SK-N-SH (cell line): ENCODE measurements at regions not wholly inside any gene's neighbourhood (a gene's known extent, or its start where the extent isn't known, plus 50 kb on each side); places are given as distances from the start of the nearest gene placed in this dataset.

Experiments used
- CTCF ChIA-PET: fragments of 300-600, 350-600 bp; formaldehyde crosslinking; extraction: SDS; loops from one replicate; lab custom pipeline; 2021; lab: Yijun Ruan, JAX
- POLR2A ChIA-PET: fragments of 350-600 bp; sonication (Branson Sonifier 250); formaldehyde crosslinking; extraction: SDS; loops from one replicate; lab custom pipeline; 2020; ENCODE audit warnings: antibody characterized with exemption, inconsistent platforms; lab: Yijun Ruan, JAX
- DNase-seq: peaks from one replicate; pipeline ENCODE4 v3.0.0; 2012
- H2AFZ ChIP-seq: fragments of 200-600 bp; sonication (generic); 2 replicates; pipeline ENCODE4 v1.8.1; 2016; ENCODE audit warnings: antibody characterized with exemption, mild to moderate bottlenecking, low read depth
- H3F3A ChIP-seq: fragments of 200-600 bp; sonication (generic); replicated peaks from 2 replicates; pipeline ENCODE3; 2016; ENCODE audit warnings: antibody characterized with exemption, mild to moderate bottlenecking; ENCODE audit not compliant: insufficient read depth
- H3K27ac ChIP-seq, 2 experiments: fragments of 200-500 bp in 1 of 2; fragments of 200-600 bp in 1 of 2; sonication (Bioruptor generic) in 1 of 2; sonication (generic), shearing (Covaris generic) in 1 of 2; 2 replicates each; pipeline versions ENCODE4 v1.5.1 to v1.6.1; 2014 to 2016; ENCODE audit warnings: low read depth in 2 of 2, inconsistent platforms in 1 of 2, low read length in 1 of 2, mild to moderate bottlenecking in 1 of 2, mixed read lengths in 1 of 2
- H3K27me3 ChIP-seq: fragments of 200-600 bp; sonication (generic), shearing (Covaris generic); 2 replicates; pipeline ENCODE4 v1.6.1; 2016; ENCODE audit warnings: mixed run types; ENCODE audit not compliant: insufficient read depth
- H3K36me3 ChIP-seq, 2 experiments: fragments of 200-500 bp in 1 of 2; fragments of 200-600 bp in 1 of 2; sonication (Bioruptor generic) in 1 of 2; sonication (generic) in 1 of 2; replicated peaks in 1 of 2; 2 replicates each; pipeline versions ENCODE3 to v1.5.1; 2014 to 2016; ENCODE audit warnings: low read length in 1 of 2, mild to moderate bottlenecking in 1 of 2; ENCODE audit not compliant: insufficient read depth in 2 of 2, control insufficient read depth in 1 of 2
- H3K4me1 ChIP-seq, 2 experiments: fragments of 200-500 bp in 1 of 2; fragments of 200-600 bp in 1 of 2; sonication (Bioruptor generic) in 1 of 2; sonication (generic), shearing (Covaris generic) in 1 of 2; 2 replicates each; pipeline versions ENCODE4 v1.5.1 to v1.6.1; 2014 to 2016; ENCODE audit warnings: low read depth in 1 of 2, low read length in 1 of 2, mixed run types in 1 of 2; ENCODE audit not compliant: insufficient read depth in 2 of 2, control insufficient read depth in 1 of 2
- H3K4me2 ChIP-seq: fragments of 200-600 bp; sonication (generic), shearing (Covaris generic); 2 replicates; pipeline ENCODE4 v1.6.1; 2017; ENCODE audit warnings: mixed run types
- H3K4me3 ChIP-seq, 2 experiments: fragments of 200-500 bp in 1 of 2; fragments of 200-600 bp in 1 of 2; sonication (Bioruptor generic) in 1 of 2; sonication (generic), shearing (Covaris generic) in 1 of 2; 2 replicates each; pipeline versions ENCODE4 v1.5.1 to v1.8.1; 2014 to 2016; ENCODE audit warnings: low read depth in 2 of 2, inconsistent platforms in 1 of 2, low read length in 1 of 2, mild to moderate bottlenecking in 1 of 2, mixed read lengths in 1 of 2, moderate library complexity in 1 of 2
- H3K79me2 ChIP-seq: fragments of 200-600 bp; sonication (generic); 2 replicates; pipeline ENCODE4 v1.8.1; 2017; ENCODE audit warnings: mild to moderate bottlenecking; ENCODE audit not compliant: insufficient read depth
- H3K9ac ChIP-seq: fragments of 200-600 bp; sonication (generic); 2 replicates; pipeline ENCODE4 v1.6.1; 2017; ENCODE audit warnings: mixed run types
- H3K9me2 ChIP-seq: fragments of 200-600 bp; sonication (generic); 2 replicates; pipeline ENCODE4 v1.6.1; 2017; ENCODE audit warnings: mixed run types
- H3K9me3 ChIP-seq: fragments of 200-600 bp; sonication (generic); 2 replicates; pipeline ENCODE4 v1.6.1; 2017; ENCODE audit warnings: mixed run types, mild to moderate bottlenecking, moderate library complexity
- H4K20me1 ChIP-seq: fragments of 200-600 bp; sonication (generic); 2 replicates; pipeline ENCODE4 v1.6.1; 2017; ENCODE audit warnings: mild to moderate bottlenecking, mixed run types; ENCODE audit not compliant: insufficient read depth
- EZH2phosphoT487 ChIP-seq: fragments of 200-600 bp; sonication (generic); IDR thresholded peaks from 2 replicates; pipeline ENCODE4 v1.6.1; 2017; ENCODE audit warnings: low read depth, mixed run types, mild to moderate bottlenecking, antibody characterized with exemption, moderate library complexity, borderline replicate concordance
- FOSL2 ChIP-seq: IDR thresholded peaks from 2 replicates; pipeline ENCODE4 v1.4.0; 2012; ENCODE audit warnings: low read depth, mild to moderate bottlenecking, moderate library complexity, borderline replicate concordance
- FOXM1 ChIP-seq: IDR thresholded peaks from 2 replicates; pipeline ENCODE4 v1.4.0; 2012; ENCODE audit warnings: low read depth, mild to moderate bottlenecking
- GATA2 ChIP-seq: sonication (generic); formaldehyde crosslinking; IDR thresholded peaks from 2 replicates; pipeline ENCODE4 v1.5.0; 2020; ENCODE audit warnings: mild to moderate bottlenecking, missing genetic modification reagents
- IRF3 ChIP-seq: fragments of 150-350 bp; IDR thresholded peaks from 2 replicates; pipeline ENCODE4 v1.6.1; 2016; ENCODE audit warnings: mild to moderate bottlenecking, low read depth, low read length
- MAX ChIP-seq: IDR thresholded peaks from 2 replicates; pipeline ENCODE4 v1.4.0; 2012; ENCODE audit warnings: low read depth
- MEF2A ChIP-seq: IDR thresholded peaks from 2 replicates; pipeline ENCODE4 v1.4.0; 2012; ENCODE audit warnings: low read depth, borderline replicate concordance
- POLR2AphosphoS5 ChIP-seq: IDR thresholded peaks from 2 replicates; pipeline ENCODE4 v1.6.1; 2012; ENCODE audit warnings: low read depth, low read length
- RAD21 ChIP-seq: IDR thresholded peaks from 2 replicates; pipeline ENCODE4 v1.6.1; 2012; ENCODE audit warnings: mild to moderate bottlenecking, low read length
- TAF1 ChIP-seq: IDR thresholded peaks from 2 replicates; pipeline ENCODE4 v1.6.1; 2012; ENCODE audit warnings: low read depth, mild to moderate bottlenecking, low read length, moderate library complexity, borderline replicate concordance
- TCF12 ChIP-seq: IDR thresholded peaks from 2 replicates; pipeline ENCODE4 v1.4.0; 2012
- TEAD4 ChIP-seq: IDR thresholded peaks from 2 replicates; pipeline ENCODE4 v1.4.0; 2012; ENCODE audit warnings: mild to moderate bottlenecking, borderline replicate concordance; ENCODE audit not compliant: insufficient read depth
- USF1 ChIP-seq: IDR thresholded peaks from 2 replicates; pipeline ENCODE4 v1.4.0; 2012; ENCODE audit warnings: low read depth, borderline replicate concordance
- YY1 ChIP-seq: IDR thresholded peaks from 2 replicates; pipeline ENCODE4 v1.4.0; 2012; ENCODE audit warnings: low read depth, mild to moderate bottlenecking
- ZBTB33 ChIP-seq: IDR thresholded peaks from 2 replicates; pipeline ENCODE4 v1.4.0; 2012; ENCODE audit warnings: low read depth, borderline replicate concordance
- WGBS: methylation state at CpG from one replicate; pipeline ENCODE4 v1.1.6; 2017; ENCODE audit warnings: low lambda C conversion rate; 5-methylcytosine and 5-hydroxymethylcytosine counted together

- Histone ChIP-seq H3K27me3 (no peaks in the 10 kb centered on the region), H3K9me2 (no peaks in the 10 kb centered on the region), H3K4me2 (no peak overlapping the region), H3K9ac (no peak overlapping the region), H3K4me3 (no peak overlapping the region), H3K79me2 (no peaks in the 10 kb centered on the region), H3K27ac (no peak overlapping the region), H3K9me3 (no peaks in the 10 kb centered on the region), H4K20me1 (no peaks in the 10 kb centered on the region), H3K36me3 (no peaks in the 10 kb centered on the region), H3K4me1 (no peaks in the 10 kb centered on the region), H3F3A (no peaks in the 10 kb centered on the region), H2AFZ (no peak overlapping the region)
- ChIA-PET POLR2A (no interaction called here), CTCF (interaction anchor here (2.1 kb wide), 1 partner anchor 25 kb away, joined by 5 read pairs; no protein-coding TSS in a partner anchor)
- no peak for TF ChIP-seq RAD21
- no peak for TF ChIP-seq POLR2AphosphoS5
- TF ChIP-seq MEF2A = no peak
- 69% methylated on average over 3 of the region's 3 CpGs for WGBS
- no peak for DNase-seq
Observed at GRCh38 chr6:12507636-12508035, 208.9 kb upstream of the PHACTR1 start.

GRCh38 chr6:12508553-12508952 is 208.0 kb upstream of the PHACTR1 start:
- POLR2A ChIA-PET = no interaction called here
- CTCF ChIA-PET = no interaction called here
- TF ChIP-seq ZBTB33 = no peak
- TF ChIP-seq TCF12 = no peak
- no peak for TF ChIP-seq GATA2 (CRISPR knock-in tag)
- TF ChIP-seq TAF1 = no peak
- no peak for TF ChIP-seq MEF2A
- no peak for TF ChIP-seq USF1
- TF ChIP-seq, all 33 proteins: peak for 0
- Histone ChIP-seq H3K4me1 (no peaks in the 10 kb centered on the region), H2AFZ (no peak overlapping the region), H3K36me3 (no peaks in the 10 kb centered on the region), H3K9ac (no peak overlapping the region), H3K4me3 (no peak overlapping the region), H3K27ac (no peak overlapping the region), H3K9me3 (no peaks in the 10 kb centered on the region), H3K9me2 (no peaks in the 10 kb centered on the region), H3K27me3 (no peaks in the 10 kb centered on the region), H4K20me1 (no peaks in the 10 kb centered on the region), H3K4me2 (no peak overlapping the region), H3K79me2 (no peaks in the 10 kb centered on the region), H3F3A (no peaks in the 10 kb centered on the region)
- WGBS = 66% methylated on average over 4 of the region's 4 CpGs
- no peak for DNase-seq

GRCh38 chr6:12509060-12509459 is 207.5 kb upstream of the PHACTR1 start:
- POLR2A ChIA-PET = no interaction called here
- no peaks in the 10 kb centered on the region for H4K20me1 ChIP-seq
- no peaks in the 10 kb centered on the region for H3K9me3 ChIP-seq
- H3K4me3 ChIP-seq = no peak overlapping the region
- no peaks in the 10 kb centered on the region for H3K79me2 ChIP-seq
- H3K4me1 ChIP-seq = no peaks in the 10 kb centered on the region
- H2AFZ ChIP-seq = no peak overlapping the region
- no peaks in the 10 kb centered on the region for H3K27me3 ChIP-seq
- CTCF ChIA-PET = interaction anchor here (0.7 kb wide), 1 partner anchor 65 kb away, joined by 3 read pairs; no protein-coding TSS in a partner anchor
- WGBS = 74% methylated on average over 1 of the region's 1 CpG
- no peaks in the 10 kb centered on the region for H3K36me3 ChIP-seq
- no peak overlapping the region for H3K9ac ChIP-seq
- H3K9me2 ChIP-seq = no peaks in the 10 kb centered on the region
- no peaks in the 10 kb centered on the region for H3F3A ChIP-seq
- no peak overlapping the region for H3K27ac ChIP-seq
- DNase-seq = no peak
- no peak overlapping the region for H3K4me2 ChIP-seq
- TF ChIP-seq MEF2A (no peak), EZH2phosphoT487 (no peak), MAX (no peak), FOXM1 (no peak), RAD21 (no peak), YY1 (no peak), FOSL2 (no peak), IRF3 (no peak), TEAD4 (no peak)
